Osteocyte (in vitro differentiated cells): ENCODE measurements at regions not wholly inside any gene's neighbourhood (a gene's known extent, or its start where the extent isn't known, plus 50 kb on each side); places are given as distances from the start of the nearest gene placed in this dataset.

Experiments
- DNase-seq: peaks from one replicate; pipeline ENCODE4 v3.0.0; 2021; ENCODE audit warnings: mixed read lengths; ENCODE audit not compliant: unreplicated experiment; ENCODE audit errors: extremely low spot score
- H3K27ac Mint-ChIP-seq: one replicate; pipeline ENCODE4 v1.8.0; 2021; ENCODE audit warnings: mild to moderate bottlenecking, mixed read lengths; ENCODE audit not compliant: unreplicated experiment
- H3K27me3 Mint-ChIP-seq: one replicate; pipeline ENCODE4 v1.8.0; 2021; ENCODE audit warnings: mixed read lengths; ENCODE audit not compliant: unreplicated experiment
- H3K36me3 Mint-ChIP-seq: one replicate; pipeline ENCODE4 v1.8.0; 2021; ENCODE audit warnings: mixed read lengths; ENCODE audit not compliant: unreplicated experiment
- H3K4me1 Mint-ChIP-seq: one replicate; pipeline ENCODE4 v1.8.0; 2021; ENCODE audit warnings: mixed read lengths; ENCODE audit not compliant: unreplicated experiment
- H3K4me3 Mint-ChIP-seq: one replicate; pipeline ENCODE4 v1.8.0; 2021; ENCODE audit warnings: mild to moderate bottlenecking, moderate library complexity, mixed read lengths; ENCODE audit not compliant: unreplicated experiment
- H3K9me3 Mint-ChIP-seq: one replicate; pipeline ENCODE4 v1.8.0; 2021; ENCODE audit warnings: mixed read lengths; ENCODE audit not compliant: unreplicated experiment
- TF ChIP-seq, protein P1 (sequence below): fragments of 200-600 bp; sonication (generic); IDR thresholded peaks from 2 replicates; pipeline ENCODE4 v1.5.0; 2021; ENCODE audit warnings: antibody characterized with exemption, mild to moderate bottlenecking, moderate library complexity

DNA sequence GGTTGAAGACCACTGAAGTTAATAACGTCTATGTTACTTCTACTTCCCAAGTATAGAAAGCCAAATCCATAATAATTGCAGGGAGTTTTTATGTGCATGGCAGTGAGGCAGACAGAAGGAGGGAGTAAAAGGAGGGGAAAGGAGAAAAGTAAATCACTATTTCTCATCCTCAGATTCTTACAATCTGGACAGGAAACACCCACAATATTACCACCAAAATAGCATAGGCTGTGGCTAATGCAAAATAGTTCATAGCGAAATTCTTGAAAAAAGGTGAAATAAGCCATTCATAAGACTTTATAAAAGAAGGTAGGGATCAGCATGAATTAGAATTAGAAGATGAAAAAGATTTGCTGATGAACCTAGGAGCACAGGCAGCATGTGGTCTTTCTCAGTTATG, 128.1 kb downstream of the KCNJ2 start:
- Mint-ChIP-seq H3K4me1 (no peaks in the 10 kb centered on the region), H3K36me3 (no peaks in the 10 kb centered on the region), H3K4me3 (no peak overlapping the region), H3K27me3 (no peaks in the 10 kb centered on the region), H3K9me3 (peaks cover 4% of the 10 kb centered on the region), H3K27ac (no peak overlapping the region)
- no peak for DNase-seq
- TF ChIP-seq, protein P1, sequence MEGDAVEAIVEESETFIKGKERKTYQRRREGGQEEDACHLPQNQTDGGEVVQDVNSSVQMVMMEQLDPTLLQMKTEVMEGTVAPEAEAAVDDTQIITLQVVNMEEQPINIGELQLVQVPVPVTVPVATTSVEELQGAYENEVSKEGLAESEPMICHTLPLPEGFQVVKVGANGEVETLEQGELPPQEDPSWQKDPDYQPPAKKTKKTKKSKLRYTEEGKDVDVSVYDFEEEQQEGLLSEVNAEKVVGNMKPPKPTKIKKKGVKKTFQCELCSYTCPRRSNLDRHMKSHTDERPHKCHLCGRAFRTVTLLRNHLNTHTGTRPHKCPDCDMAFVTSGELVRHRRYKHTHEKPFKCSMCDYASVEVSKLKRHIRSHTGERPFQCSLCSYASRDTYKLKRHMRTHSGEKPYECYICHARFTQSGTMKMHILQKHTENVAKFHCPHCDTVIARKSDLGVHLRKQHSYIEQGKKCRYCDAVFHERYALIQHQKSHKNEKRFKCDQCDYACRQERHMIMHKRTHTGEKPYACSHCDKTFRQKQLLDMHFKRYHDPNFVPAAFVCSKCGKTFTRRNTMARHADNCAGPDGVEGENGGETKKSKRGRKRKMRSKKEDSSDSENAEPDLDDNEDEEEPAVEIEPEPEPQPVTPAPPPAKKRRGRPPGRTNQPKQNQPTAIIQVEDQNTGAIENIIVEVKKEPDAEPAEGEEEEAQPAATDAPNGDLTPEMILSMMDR = no peak

DNA sequence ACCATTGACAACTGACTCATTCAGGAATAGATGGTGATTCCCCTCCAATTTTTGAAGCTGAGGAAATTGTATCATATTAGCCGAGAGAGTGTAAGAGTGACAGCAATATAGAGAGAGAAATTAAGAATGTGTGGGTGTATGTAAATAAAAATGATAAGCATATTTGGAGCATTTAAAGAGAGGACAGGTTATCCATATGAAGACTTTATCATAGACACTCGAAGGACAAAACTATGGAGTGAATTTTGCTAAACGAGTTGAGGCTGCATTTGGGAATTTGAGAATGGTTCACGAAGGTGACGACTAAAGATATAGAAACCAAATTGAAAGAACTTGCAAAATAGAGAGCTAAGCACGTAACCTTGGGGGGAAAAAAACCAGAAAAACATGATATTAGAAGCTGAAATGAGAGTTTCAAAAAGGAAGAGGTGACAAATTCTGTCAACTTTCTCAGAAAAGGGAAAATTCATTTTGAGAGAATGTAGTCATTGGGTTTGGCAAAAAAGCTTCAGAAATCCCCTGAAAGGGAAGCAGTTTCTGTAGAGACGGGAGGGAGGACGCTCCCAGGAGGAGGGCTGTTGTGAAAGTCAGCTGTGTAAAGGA, 129.7 kb downstream of the KCNJ2 start:
- H3K27me3 Mint-ChIP-seq = peaks cover 7% of the 10 kb centered on the region
- H3K4me3 Mint-ChIP-seq = no peak overlapping the region
- no peaks in the 10 kb centered on the region for H3K36me3 Mint-ChIP-seq
- peaks cover 4% of the 10 kb centered on the region for H3K9me3 Mint-ChIP-seq
- TF ChIP-seq, protein P1 = no peak
- H3K4me1 Mint-ChIP-seq = no peaks in the 10 kb centered on the region
- no peak for DNase-seq
- H3K27ac Mint-ChIP-seq = no peak overlapping the region

DNA sequence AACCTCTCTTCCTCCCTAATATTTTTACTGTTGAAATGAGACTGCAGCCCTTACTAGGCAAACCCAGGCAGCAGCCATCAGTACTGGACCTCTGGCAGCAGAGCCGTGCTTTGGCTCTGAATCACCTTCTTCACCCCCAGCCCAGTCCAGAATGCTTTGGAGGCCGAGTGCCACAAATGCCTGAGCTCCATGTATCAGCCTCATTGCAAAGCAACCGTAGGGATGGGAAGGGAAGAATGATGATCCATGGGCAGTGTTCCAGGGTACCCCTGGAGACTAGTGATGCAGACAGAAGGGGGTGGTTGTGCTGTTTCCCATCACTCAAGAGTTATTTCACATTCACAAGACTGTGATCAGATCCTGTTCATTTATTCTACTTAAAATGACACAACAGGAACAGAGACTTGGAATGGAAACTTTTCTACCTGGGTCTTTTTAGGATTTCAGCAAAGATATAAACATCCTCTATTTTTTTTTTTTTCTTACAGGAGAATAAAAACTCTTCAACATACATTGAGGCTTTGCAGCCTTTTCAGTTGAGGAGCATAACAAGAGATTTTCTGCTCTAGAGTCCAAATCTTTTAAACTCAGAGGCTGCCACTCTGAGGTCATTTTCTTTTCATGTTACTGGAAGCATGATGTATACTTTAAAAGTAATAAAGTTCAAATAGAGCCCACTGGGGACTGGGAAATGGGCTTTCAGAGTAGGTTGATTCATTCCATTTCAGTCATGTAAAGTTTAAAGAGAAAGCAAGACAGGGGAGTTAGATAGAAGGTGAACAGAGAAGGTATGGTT, 138.3 kb downstream of the KCNJ2 start:
- Mint-ChIP-seq H3K9me3 (no peaks in the 10 kb centered on the region), H3K27me3 (peaks cover 12% of the 10 kb centered on the region), H3K27ac (no peak overlapping the region), H3K4me3 (no peak overlapping the region), H3K4me1 (no peaks in the 10 kb centered on the region), H3K36me3 (no peaks in the 10 kb centered on the region)
- DNase-seq = no peak
- TF ChIP-seq, protein P1 = no peak

DNA sequence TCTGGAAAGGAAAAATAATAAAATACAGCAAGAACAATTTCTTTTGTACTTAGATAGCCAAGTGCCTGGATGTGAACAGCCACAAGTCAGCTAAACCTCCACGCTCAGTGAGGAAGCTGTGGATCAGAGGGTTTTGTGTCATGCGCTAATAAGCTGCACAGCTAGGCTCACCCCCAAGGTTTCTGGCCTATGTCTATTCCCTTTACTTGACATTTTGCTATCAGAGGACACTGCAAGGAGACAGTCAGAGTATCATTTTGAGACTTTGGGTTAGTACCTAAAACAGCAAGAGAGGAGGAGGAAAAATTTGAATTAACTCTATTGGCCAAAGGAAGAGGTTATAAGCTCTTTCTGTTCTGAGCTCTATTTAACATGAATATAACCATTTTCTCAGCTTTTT, 139.3 kb downstream of the KCNJ2 start:
- H3K36me3 Mint-ChIP-seq = no peaks in the 10 kb centered on the region
- no peaks in the 10 kb centered on the region for H3K9me3 Mint-ChIP-seq
- H3K4me1 Mint-ChIP-seq = no peaks in the 10 kb centered on the region
- no peak for DNase-seq
- TF ChIP-seq, protein P1 = no peak
- H3K27ac Mint-ChIP-seq = no peak overlapping the region
- peaks cover 8% of the 10 kb centered on the region for H3K27me3 Mint-ChIP-seq
- H3K4me3 Mint-ChIP-seq = no peak overlapping the region

DNA sequence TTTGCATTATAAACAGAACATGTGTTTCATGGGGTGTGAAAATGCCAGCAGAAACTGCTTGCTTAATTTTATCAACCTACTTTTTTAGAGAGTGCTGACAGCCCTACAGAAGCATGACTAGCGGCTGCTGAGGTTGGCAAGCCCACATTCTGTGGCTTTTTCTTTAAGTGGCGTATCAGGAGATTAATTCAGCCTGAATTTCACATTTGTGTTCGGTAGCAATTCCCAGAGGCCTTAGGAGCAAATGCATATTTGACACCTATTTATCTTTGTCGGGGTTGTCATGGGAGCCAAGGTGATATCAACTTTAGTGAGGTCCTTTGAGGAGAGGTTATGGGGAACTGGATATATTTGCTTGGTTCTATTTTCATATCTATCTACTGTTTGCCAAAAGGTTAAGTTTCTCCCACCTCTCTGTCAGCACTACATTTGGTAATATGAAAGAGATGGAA, 140.9 kb downstream of the KCNJ2 start:
- Mint-ChIP-seq H3K27ac (no peak overlapping the region), H3K36me3 (no peaks in the 10 kb centered on the region), H3K9me3 (peaks cover 6% of the 10 kb centered on the region), H3K4me1 (no peaks in the 10 kb centered on the region), H3K4me3 (no peak overlapping the region), H3K27me3 (no peaks in the 10 kb centered on the region)
- DNase-seq = no peak
- TF ChIP-seq, protein P1 = no peak
